HUES64 (cell line): ENCODE measurements at regions not wholly inside any gene's neighbourhood (a gene's known extent, or its start where the extent isn't known, plus 50 kb on each side); places are given as distances from the start of the nearest gene placed in this dataset.

Experiments
- H3K27ac ChIP-seq: 2 replicates; pipeline ENCODE4 v1.7.0; 2013; ENCODE audit warnings: low read depth, low read length, inconsistent platforms
- H3K27me3 ChIP-seq: 2 replicates; pipeline ENCODE4 v1.6.1; 2013; ENCODE audit warnings: mild to moderate bottlenecking, low read length; ENCODE audit not compliant: insufficient read depth
- H3K36me3 ChIP-seq: 2 replicates; pipeline ENCODE4 v1.6.1; 2013; ENCODE audit warnings: mild to moderate bottlenecking, low read length; ENCODE audit not compliant: insufficient read depth
- H3K4me1 ChIP-seq: 2 replicates; pipeline ENCODE4 v1.6.1; 2013; ENCODE audit warnings: mild to moderate bottlenecking, low read length, moderate library complexity; ENCODE audit not compliant: insufficient read depth
- H3K4me3 ChIP-seq: 2 replicates; pipeline ENCODE4 v1.5.1; 2013; ENCODE audit warnings: mild to moderate bottlenecking, low read length, moderate library complexity
- H3K9ac ChIP-seq: 2 replicates; pipeline ENCODE4 v1.6.1; 2013; ENCODE audit warnings: mild to moderate bottlenecking, low read depth, low read length
- H3K9me3 ChIP-seq: 2 replicates; pipeline ENCODE4 v1.6.1; 2013; ENCODE audit warnings: low read depth, low read length; ENCODE audit not compliant: insufficient read depth
- WGBS: fragments of 150-250, 120-280 bp; methylation state at CpG from one replicate; pipeline ENCODE4 v1.1.7; 2013; ENCODE audit warnings: missing lambda C conversion rate; 5-methylcytosine and 5-hydroxymethylcytosine counted together

GRCh38 chr4:166153548-166153947 is 280.5 kb downstream of the TLL1 start:
- Histone ChIP-seq H3K36me3 (no peaks in the 10 kb centered on the region), H3K27me3 (no peaks in the 10 kb centered on the region), H3K9ac (no peak overlapping the region), H3K9me3 (no peaks in the 10 kb centered on the region), H3K27ac (no peak overlapping the region), H3K4me3 (no peak overlapping the region), H3K4me1 (no peaks in the 10 kb centered on the region)

- no peak overlapping the region for H3K9ac ChIP-seq
- H3K9me3 ChIP-seq = no peaks in the 10 kb centered on the region
- no peaks in the 10 kb centered on the region for H3K36me3 ChIP-seq
- H3K27me3 ChIP-seq = no peaks in the 10 kb centered on the region
- no peak overlapping the region for H3K27ac ChIP-seq
- no peaks in the 10 kb centered on the region for H3K4me1 ChIP-seq
- 89% methylated on average over 2 of the region's 4 CpGs for WGBS
- H3K4me3 ChIP-seq = no peak overlapping the region
Measured at GRCh38 chr4:166162327-166162726, 289.3 kb downstream of the TLL1 start.

DNA sequence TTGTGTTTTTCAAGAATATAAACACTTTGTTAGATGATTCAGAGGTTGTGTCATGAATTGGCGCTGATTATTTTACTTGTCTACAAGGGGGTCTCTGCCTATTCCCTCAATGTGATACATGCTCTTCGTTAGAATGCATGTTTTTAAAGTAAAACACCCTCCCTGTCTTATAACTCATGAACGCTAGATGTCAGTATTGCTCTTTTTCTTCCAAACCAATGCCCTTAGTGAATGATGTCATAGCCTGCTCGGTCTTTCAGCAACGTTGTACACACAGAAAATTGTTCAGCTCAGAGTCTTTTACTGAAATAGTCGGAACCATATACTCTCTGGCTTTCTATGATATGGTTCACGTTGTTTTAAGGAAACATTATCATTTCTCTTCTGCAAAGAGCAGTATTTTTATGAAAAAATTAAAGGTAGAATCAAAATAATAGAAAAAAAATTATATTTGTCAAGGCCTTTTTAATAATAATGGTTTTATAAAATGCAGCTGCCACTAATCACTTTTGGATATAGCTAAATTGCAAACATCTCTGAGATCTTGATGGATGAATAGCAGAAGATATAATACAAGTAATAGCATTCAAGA is 292.9 kb downstream of the TLL1 start:
- Histone ChIP-seq H3K27ac (no peak overlapping the region), H3K9me3 (no peaks in the 10 kb centered on the region), H3K4me3 (no peak overlapping the region), H3K27me3 (no peaks in the 10 kb centered on the region), H3K9ac (no peak overlapping the region), H3K4me1 (no peaks in the 10 kb centered on the region), H3K36me3 (no peaks in the 10 kb centered on the region)
- 12% methylated on average over 5 of the region's 7 CpGs for WGBS

DNA sequence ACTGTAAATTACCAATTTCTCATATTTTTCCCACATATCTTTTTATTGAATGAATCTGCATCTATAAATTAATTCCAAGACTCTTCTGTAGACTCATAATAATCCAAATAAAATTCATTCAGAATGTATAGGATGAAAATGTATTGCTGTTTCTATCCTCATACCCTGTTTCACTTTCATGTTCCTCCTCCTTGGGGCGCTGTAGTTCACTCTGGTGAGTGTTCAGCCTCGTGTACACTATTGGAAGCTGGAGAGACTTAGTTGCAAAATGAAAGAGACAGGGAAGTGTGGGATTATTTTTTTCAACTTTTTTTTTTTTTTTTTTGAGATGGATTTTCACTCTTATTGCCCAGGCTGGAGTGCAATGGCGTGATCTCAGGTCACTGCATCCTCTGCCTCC is 296.1 kb downstream of the TLL1 start:
- Histone ChIP-seq H3K36me3 (no peaks in the 10 kb centered on the region), H3K9me3 (no peaks in the 10 kb centered on the region), H3K4me3 (no peak overlapping the region), H3K27ac (no peak overlapping the region), H3K27me3 (no peaks in the 10 kb centered on the region), H3K4me1 (no peaks in the 10 kb centered on the region), H3K9ac (no peak overlapping the region)
- 97% methylated on average over 1 of the region's 3 CpGs for WGBS

DNA sequence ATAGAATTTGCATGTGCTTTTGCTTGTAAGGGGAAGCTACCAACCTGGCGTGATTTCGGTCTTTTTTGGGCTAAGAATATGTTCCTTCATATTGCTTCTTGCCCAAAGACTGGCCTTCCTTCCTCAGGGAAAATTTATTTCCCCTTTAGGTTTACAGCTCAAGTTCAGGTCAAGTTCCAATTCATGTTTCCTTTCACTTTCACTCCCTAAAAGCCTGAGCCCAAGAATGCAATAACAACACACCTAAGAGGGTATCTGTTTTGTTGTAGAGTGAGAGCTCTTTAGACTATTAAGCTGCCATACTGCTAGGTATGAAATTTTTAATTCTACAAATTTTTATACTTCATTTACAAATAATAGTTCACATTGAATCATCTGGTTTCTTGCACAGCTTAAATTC is 299.6 kb downstream of the TLL1 start:
- no peak overlapping the region for H3K4me3 ChIP-seq
- no peak overlapping the region for H3K27ac ChIP-seq
- WGBS = 98% methylated on average over 2 of the region's 2 CpGs

GRCh38 chr4:166174717-166175490 is 301.9 kb downstream of the TLL1 start:
- no peak overlapping the region for H3K27ac ChIP-seq
- H3K4me1 ChIP-seq = no peaks in the 10 kb centered on the region
- WGBS = 92% methylated on average over 4 of the region's 4 CpGs
- H3K4me3 ChIP-seq = no peak overlapping the region
- no peak overlapping the region for H3K9ac ChIP-seq
- H3K9me3 ChIP-seq = no peaks in the 10 kb centered on the region
- H3K27me3 ChIP-seq = no peaks in the 10 kb centered on the region
- no peaks in the 10 kb centered on the region for H3K36me3 ChIP-seq

More for the DNA sequence above, 299.6 kb downstream of the TLL1 start:
- no peaks in the 10 kb centered on the region for H3K4me1 ChIP-seq
- H3K36me3 ChIP-seq = no peaks in the 10 kb centered on the region
- H3K9ac ChIP-seq = no peak overlapping the region
- no peaks in the 10 kb centered on the region for H3K27me3 ChIP-seq
- no peaks in the 10 kb centered on the region for H3K9me3 ChIP-seq

- no peaks in the 10 kb centered on the region for H3K36me3 ChIP-seq
Measured at GRCh38 chr4:166182145-166182544, 309.1 kb downstream of the TLL1 start.

GRCh38 chr4:166195101-166195500 is 322.1 kb downstream of the TLL1 start:
- no peaks in the 10 kb centered on the region for H3K4me1 ChIP-seq
- H3K36me3 ChIP-seq = no peaks in the 10 kb centered on the region
- H3K4me3 ChIP-seq = no peak overlapping the region
- H3K27ac ChIP-seq = no peak overlapping the region
- no peaks in the 10 kb centered on the region for H3K27me3 ChIP-seq
- H3K9ac ChIP-seq = no peak overlapping the region
- H3K9me3 ChIP-seq = no peaks in the 10 kb centered on the region

More at GRCh38 chr4:166182145-166182544, 309.1 kb downstream of the TLL1 start:
- Histone ChIP-seq H3K27me3 (no peaks in the 10 kb centered on the region), H3K9me3 (no peaks in the 10 kb centered on the region), H3K4me3 (no peak overlapping the region), H3K9ac (no peak overlapping the region), H3K27ac (no peak overlapping the region), H3K4me1 (no peaks in the 10 kb centered on the region)
- 97% methylated on average over 2 of the region's 2 CpGs for WGBS

DNA sequence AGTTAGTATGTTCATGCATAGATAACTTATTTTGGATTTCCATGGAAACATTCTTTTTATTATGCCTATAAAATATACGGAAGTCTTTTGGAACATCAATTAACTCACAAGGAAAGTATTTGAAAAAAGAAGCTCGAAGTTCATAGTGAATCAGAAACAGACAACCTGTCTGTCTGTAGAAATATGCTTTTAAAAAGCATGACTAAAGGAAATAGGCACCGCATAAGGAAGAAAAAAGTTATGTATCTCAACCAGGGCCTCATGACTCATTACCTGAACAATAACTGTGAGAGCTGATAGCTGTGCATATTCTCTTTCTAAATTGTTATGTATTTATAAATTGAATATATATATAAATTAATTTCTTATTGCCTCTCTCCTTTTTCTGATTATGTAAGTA is 324.1 kb downstream of the TLL1 start:
- H3K9ac ChIP-seq = no peak overlapping the region
- H3K27ac ChIP-seq = no peak overlapping the region
- no peaks in the 10 kb centered on the region for H3K4me1 ChIP-seq
- no peaks in the 10 kb centered on the region for H3K27me3 ChIP-seq
- no peaks in the 10 kb centered on the region for H3K36me3 ChIP-seq
- no peaks in the 10 kb centered on the region for H3K9me3 ChIP-seq
- H3K4me3 ChIP-seq = no peak overlapping the region
- WGBS = 94% methylated on average over 3 of the region's 3 CpGs

- WGBS = 93% methylated on average over 6 of the region's 6 CpGs
- Histone ChIP-seq H3K4me3 (peak overlapping the region; percentile 29), H3K9ac (no peak overlapping the region)
Measured at GRCh38 chr4:166198041-166198440, 325.0 kb downstream of the TLL1 start.

DNA sequence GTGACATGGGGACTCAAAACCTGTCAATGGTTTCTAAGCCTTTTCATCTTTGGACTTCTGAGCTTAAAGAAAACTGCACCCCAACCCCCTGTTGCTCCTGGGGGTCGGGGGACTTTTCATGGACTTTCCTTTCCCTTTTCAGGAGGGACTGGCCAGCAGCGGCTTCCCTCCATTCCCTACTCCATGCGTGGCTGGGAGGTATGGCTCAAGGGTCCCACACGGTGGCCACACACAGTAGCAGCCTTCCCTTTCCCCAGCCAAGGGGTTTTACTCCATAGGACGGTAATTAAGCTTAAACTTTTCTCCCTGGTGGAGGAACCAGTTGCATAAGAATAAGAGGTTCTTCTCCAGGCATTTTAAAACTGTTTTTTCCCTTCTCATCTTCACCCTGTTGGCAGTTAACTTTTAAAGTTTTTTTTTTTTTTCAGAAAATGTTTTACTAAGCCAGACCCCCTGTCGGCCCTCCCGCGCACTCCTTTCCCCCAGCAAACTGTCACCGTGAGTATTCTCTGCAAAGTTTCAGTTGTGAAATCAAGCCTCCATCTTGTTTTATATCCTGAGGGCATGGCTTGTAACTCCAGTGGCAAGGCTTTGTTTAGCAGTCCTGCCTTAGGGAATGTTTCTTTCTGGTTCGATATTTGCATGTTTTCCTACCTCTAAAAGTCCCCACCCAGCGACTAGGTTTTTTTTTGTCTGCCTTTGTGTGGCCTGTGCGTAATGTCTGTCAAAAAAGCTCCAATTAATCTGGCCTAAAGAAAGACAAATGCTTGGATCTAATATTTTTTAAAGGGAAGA is 325.7 kb downstream of the TLL1 start:
- 88% methylated on average over 12 of the region's 12 CpGs for WGBS

More at GRCh38 chr4:166198041-166198440, 325.0 kb downstream of the TLL1 start:
- no peaks in the 10 kb centered on the region for H3K27me3 ChIP-seq
- no peaks in the 10 kb centered on the region for H3K36me3 ChIP-seq
- H3K4me1 ChIP-seq = no peaks in the 10 kb centered on the region
- no peaks in the 10 kb centered on the region for H3K9me3 ChIP-seq
- H3K27ac ChIP-seq = no peak overlapping the region

More for the DNA sequence above, 325.7 kb downstream of the TLL1 start:
- Histone ChIP-seq H3K36me3 (no peaks in the 10 kb centered on the region), H3K27ac (no peak overlapping the region), H3K4me1 (no peaks in the 10 kb centered on the region), H3K27me3 (no peaks in the 10 kb centered on the region), H3K4me3 (peak overlapping the region; percentile 29), H3K9me3 (no peaks in the 10 kb centered on the region), H3K9ac (no peak overlapping the region)
